GM23248 (cell line): ENCODE measurements at regions not wholly inside any gene's neighbourhood (a gene's known extent, or its start where the extent isn't known, plus 50 kb on each side); places are given as distances from the start of the nearest gene placed in this dataset.

Experiments used
- EZH2 ChIP-seq: fragments of 200-600 bp; sonication (generic); IDR thresholded peaks from 2 replicates; pipeline ENCODE4 v1.6.1; 2018; ENCODE audit warnings: antibody characterized with exemption, mild to moderate bottlenecking; ENCODE audit not compliant: insufficient read depth, poor library complexity, severe bottlenecking
- EZH2phosphoT487 ChIP-seq: fragments of 200-600 bp; sonication (generic); IDR thresholded peaks from 2 replicates; pipeline ENCODE4 v1.6.1; 2018; ENCODE audit warnings: antibody characterized with exemption, moderate library complexity, mild to moderate bottlenecking, low read depth; ENCODE audit not compliant: insufficient read depth

- no peak for TF ChIP-seq EZH2phosphoT487
- TF ChIP-seq EZH2, result no peak
Observed at GRCh38 chr5:116779846-116780245, 205.2 kb upstream of the SEMA6A start.
